OCI-M1 (cell line): ENCODE measurements at regions not wholly inside any gene's neighbourhood (a gene's known extent, or its start where the extent isn't known, plus 50 kb on each side); places are given as distances from the start of the nearest gene placed in this dataset.

Experiments used
- DNase-seq: peaks from one replicate; lab custom pipeline; 2025; lab: John Stamatoyannopoulos, UW

GRCh38 chr9:90419221-90419851 lies 223.3 kb downstream of the DIRAS2 start:
- no peak for DNase-seq

DNA sequence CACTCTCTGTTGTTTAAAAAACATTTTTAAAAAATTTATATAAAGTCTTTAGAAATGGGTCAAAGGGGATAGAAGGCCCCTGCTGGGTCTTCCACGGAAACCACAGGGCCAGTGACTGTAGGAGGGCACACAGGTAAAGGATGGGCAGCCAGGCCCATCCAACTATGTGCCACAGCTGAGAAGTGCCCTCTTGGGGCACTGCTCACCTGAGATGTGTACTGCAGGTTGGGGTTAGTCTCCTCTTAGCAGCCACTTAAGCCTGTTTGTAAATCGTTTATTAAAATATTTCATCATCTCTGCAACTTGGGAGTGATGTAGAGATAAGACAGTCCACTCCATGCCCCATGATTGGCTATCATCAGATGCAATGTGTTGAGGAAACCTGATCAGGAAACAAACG lies 222.4 kb downstream of the DIRAS2 start:
- DNase-seq = no peak

GRCh38 chr9:90420768-90421513 lies 221.7 kb downstream of the DIRAS2 start:
- DNase-seq = no peak

- DNase-seq = no peak
Observed at GRCh38 chr9:90421786-90422185, 220.8 kb downstream of the DIRAS2 start.

DNA sequence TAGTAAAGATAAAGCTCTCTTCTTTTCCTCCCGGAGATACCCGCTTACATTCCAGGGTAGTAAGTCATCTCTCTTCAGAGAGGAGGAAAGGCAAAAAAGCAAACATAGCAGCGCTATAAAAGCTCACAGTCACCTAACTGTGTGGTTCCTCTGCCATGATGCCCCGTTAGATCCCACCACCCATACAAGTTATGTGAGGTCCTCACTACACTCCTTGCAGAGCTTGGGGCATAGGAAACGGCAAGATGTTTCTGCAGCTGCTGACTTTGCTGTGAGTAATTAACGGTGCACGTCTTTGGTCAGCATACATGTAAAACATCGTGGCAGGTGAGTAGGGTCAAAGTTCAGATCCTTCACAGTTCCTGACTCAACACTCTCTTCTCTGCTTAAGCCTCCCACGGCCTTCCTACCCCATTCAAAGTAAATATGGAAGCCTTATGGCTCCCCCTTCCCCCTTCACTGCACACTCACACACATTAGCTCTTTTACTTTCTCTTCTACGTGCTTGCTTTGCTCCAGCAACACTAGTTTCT lies 218.9 kb downstream of the DIRAS2 start:
- DNase-seq = no peak

GRCh38 chr9:90428517-90428916 lies 214.1 kb downstream of the DIRAS2 start:
- no peak for DNase-seq

GRCh38 chr9:90432951-90433350 lies 209.7 kb downstream of the DIRAS2 start:
- DNase-seq = no peak

- no peak for DNase-seq
Observed at GRCh38 chr9:90433398-90433941, 209.2 kb downstream of the DIRAS2 start.

GRCh38 chr9:90441814-90442213 lies 200.8 kb downstream of the DIRAS2 start:
- DNase-seq = no peak

DNA sequence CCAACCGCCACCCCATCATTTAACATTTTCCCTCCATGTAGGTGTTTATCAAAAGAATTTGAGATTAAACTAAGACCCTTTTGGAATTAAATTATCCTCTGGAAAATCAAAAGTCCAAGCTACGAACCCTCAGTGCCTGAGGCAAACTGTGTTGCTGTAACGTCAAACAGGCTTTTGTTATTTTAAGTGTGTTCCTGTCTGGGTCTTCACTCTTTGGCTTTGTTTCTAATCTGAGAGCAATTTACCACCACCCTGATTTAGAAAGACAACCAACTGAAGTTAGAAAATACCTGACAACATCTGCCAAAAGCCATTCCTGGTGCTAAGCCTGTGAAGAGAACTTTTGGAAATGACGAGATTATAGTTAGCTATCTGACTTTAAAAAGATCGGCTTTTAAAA lies 199.9 kb downstream of the DIRAS2 start:
- no peak for DNase-seq

GRCh38 chr9:90444609-90445204 lies 197.9 kb downstream of the DIRAS2 start:
- no peak for DNase-seq

GRCh38 chr9:90445391-90445790 lies 197.2 kb downstream of the DIRAS2 start:
- DNase-seq = no peak

DNA sequence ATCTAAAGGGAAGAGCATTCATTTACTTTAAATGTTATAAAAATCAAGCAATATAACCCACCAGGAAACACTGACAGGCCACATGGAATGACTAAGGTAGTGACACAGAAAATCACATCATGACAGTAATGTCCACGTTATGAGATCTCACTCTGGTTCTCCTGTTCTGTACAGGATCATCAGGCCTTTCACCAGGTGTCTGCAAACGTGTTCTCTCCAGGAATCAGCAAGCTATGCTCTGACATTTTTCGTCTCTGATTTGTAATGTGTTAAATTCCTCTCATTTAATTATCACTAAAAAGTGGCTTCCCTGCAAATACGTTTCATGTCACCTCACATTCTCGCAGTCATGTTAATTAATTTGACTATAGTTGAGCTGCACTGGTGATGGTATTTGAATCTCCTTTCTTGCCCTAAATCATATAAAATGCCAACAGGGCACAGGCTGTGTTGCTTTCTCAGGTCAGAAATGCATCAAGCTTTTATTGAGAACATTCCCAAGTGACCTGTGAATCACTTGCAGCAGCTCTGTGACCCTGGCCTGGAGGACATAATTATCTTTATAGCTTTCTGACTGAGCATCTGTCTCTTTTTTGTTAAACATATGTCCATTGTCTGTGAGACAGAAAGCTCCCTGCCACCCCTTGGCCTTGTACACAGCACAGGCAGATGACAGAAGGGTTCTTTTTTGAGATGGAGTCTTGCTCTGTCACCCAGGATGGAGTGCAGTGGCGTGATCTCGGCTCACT lies 196.2 kb downstream of the DIRAS2 start:
- no peak for DNase-seq

- no peak for DNase-seq
Observed at GRCh38 chr9:90447773-90448172, 194.9 kb downstream of the DIRAS2 start.

GRCh38 chr9:90449213-90449925 lies 193.3 kb downstream of the DIRAS2 start:
- DNase-seq = no peak

GRCh38 chr9:90451804-90452203 lies 190.8 kb downstream of the DIRAS2 start:
- no peak for DNase-seq

GRCh38 chr9:90455316-90455715 lies 187.3 kb downstream of the DIRAS2 start:
- no peak for DNase-seq

- no peak for DNase-seq
Observed at GRCh38 chr9:90457386-90458190, 185.0 kb downstream of the DIRAS2 start.

DNA sequence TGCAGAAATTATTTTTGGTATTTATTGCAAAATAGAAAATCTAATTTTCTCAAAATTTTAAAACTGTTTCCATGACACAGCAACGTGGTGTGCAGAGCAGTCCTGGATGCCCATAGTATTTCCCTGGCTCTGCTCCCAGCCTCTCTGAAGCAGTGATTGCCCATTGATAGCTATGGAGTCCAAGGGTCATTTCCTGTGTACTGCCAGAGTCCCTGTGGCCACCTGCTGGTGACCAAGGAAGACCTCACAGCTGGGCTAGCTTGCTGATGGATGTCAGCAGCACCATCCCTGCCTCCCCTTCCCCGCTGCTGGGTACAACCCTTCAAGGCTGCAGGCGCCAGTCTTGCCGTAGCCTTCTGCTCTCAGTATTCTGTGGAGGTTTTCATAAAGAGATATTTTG lies 184.1 kb downstream of the DIRAS2 start:
- peak; percentile 2 for DNase-seq

DNA sequence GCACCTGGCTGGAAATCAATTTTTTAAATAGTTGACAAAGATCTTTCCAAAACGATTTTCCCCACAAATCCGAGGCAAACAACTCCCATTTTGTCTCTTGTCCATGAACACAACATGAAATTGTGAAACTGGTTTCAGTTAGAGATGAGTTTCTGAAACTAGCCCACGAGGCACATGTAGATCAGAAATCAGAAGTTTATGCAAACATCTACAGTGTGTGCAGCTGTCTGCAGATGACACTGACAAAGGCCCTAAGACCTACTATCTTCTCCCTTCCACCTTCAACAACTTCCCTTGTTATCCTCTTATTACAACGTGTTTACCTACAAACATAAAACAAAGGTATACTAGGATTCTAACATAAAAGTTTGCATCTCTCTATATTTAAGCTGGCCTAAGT lies 183.3 kb downstream of the DIRAS2 start:
- no peak for DNase-seq

GRCh38 chr9:90460220-90460619 lies 182.4 kb downstream of the DIRAS2 start:
- no peak for DNase-seq
